ENCODE measurements at regions not wholly inside any gene's neighbourhood (a gene's known extent, or its start where the extent isn't known, plus 50 kb on each side); places are given as distances from the start of the nearest gene placed in this dataset.
"Not testable (repeated sequence)": the region's sequence is repeated elsewhere in the genome, so short reads cannot be mapped to it uniquely, and the experiment has no call there.

- Histone ChIP-seq H3K4me2 (ENCODE audit: insufficient read depth, low read length) (no peak overlapping the region), H3K4me1 (ENCODE audit: insufficient read depth, low read length) (no peaks in the 10 kb centered on the region), H3K9ac (ENCODE audit: low read depth, low read length) (no peak overlapping the region), H3K79me2 (ENCODE audit: insufficient read depth, low read length) (no peaks in the 10 kb centered on the region), H3K4me3 (ENCODE audit: low read depth in 1 of 2, low read length in 2 of 2) (no peak overlapping the region), H3K27me3 (ENCODE audit: insufficient read depth, low read length, poor library complexity) (no peaks in the 10 kb centered on the region), H3K36me3 (ENCODE audit: insufficient read depth, low read length) (no peaks in the 10 kb centered on the region), H2AFZ (ENCODE audit: low read depth, low read length) (no peak overlapping the region), H4K20me1 (ENCODE audit: insufficient read depth, low read length) (no peaks in the 10 kb centered on the region), H3K9me3 (ENCODE audit: insufficient read depth, low read length, severe bottlenecking) (no peaks in the 10 kb centered on the region), H3K27ac (ENCODE audit: low read length) (no peak overlapping the region)
- DNase-seq: no peak
- TF ChIP-seq, protein P1, sequence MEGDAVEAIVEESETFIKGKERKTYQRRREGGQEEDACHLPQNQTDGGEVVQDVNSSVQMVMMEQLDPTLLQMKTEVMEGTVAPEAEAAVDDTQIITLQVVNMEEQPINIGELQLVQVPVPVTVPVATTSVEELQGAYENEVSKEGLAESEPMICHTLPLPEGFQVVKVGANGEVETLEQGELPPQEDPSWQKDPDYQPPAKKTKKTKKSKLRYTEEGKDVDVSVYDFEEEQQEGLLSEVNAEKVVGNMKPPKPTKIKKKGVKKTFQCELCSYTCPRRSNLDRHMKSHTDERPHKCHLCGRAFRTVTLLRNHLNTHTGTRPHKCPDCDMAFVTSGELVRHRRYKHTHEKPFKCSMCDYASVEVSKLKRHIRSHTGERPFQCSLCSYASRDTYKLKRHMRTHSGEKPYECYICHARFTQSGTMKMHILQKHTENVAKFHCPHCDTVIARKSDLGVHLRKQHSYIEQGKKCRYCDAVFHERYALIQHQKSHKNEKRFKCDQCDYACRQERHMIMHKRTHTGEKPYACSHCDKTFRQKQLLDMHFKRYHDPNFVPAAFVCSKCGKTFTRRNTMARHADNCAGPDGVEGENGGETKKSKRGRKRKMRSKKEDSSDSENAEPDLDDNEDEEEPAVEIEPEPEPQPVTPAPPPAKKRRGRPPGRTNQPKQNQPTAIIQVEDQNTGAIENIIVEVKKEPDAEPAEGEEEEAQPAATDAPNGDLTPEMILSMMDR (IDR thresholded peaks at IDR 0.05; ENCODE audit: borderline replicate concordance, extremely low read depth, low read length, poor library complexity, severe bottlenecking): no peak
- TF ChIP-seq EZH2 (IDR thresholded peaks at IDR 0.05; ENCODE audit: borderline replicate concordance, low read depth, low read length, severe bottlenecking): no peak
- ATAC-seq (ENCODE audit: insufficient read depth, low read depth): no peak
Observed at GRCh38 chr5:12675959-12676358, 771.7 kb upstream of the CTNND2 start.

- ATAC-seq (ENCODE audit: insufficient read depth, low read depth) (no peak), DNase-seq (no peak)
- Histone ChIP-seq H3K36me3 (ENCODE audit: insufficient read depth, low read length) (no peaks in the 10 kb centered on the region), H3K79me2 (ENCODE audit: insufficient read depth, low read length) (no peaks in the 10 kb centered on the region), H2AFZ (ENCODE audit: low read depth, low read length) (no peak overlapping the region), H3K9ac (ENCODE audit: low read depth, low read length) (no peak overlapping the region), H3K4me2 (ENCODE audit: insufficient read depth, low read length) (no peak overlapping the region), H3K27me3 (ENCODE audit: insufficient read depth, low read length, poor library complexity) (no peaks in the 10 kb centered on the region), H3K4me1 (ENCODE audit: insufficient read depth, low read length) (no peaks in the 10 kb centered on the region), H4K20me1 (ENCODE audit: insufficient read depth, low read length) (no peaks in the 10 kb centered on the region), H3K9me3 (ENCODE audit: insufficient read depth, low read length, severe bottlenecking) (no peaks in the 10 kb centered on the region), H3K4me3 (ENCODE audit: low read depth in 1 of 2, low read length in 2 of 2) (no peak overlapping the region), H3K27ac (ENCODE audit: low read length) (no peak overlapping the region)
- no peak for TF ChIP-seq EZH2 (IDR thresholded peaks at IDR 0.05; ENCODE audit: borderline replicate concordance, low read depth, low read length, severe bottlenecking)
- TF ChIP-seq, protein P1 (IDR thresholded peaks at IDR 0.05; ENCODE audit: borderline replicate concordance, extremely low read depth, low read length, poor library complexity, severe bottlenecking): no peak
Observed at GRCh38 chr5:12672141-12672540, 767.9 kb upstream of the CTNND2 start.

DNA sequence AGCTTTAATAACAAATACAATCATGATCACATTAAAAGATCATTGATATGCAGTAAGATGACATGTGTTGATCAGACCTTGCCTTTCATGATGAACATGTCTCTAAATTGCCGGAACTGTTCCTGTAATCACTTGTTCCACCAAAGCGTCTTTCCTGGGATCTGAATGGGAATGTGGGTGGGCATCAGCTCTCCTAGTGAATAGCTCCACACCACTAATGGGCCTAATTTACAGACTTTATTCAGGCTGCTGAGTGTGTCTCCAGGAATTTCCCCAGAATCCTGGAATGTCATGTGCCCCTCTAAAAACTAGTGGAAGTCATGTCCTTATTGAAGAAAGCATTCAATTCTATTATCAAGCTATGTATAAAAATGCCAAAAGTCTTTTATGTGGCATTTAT lies 765.1 kb upstream of the CTNND2 start:
- no peaks in the 10 kb centered on the region for H3K9me3 ChIP-seq (ENCODE audit: insufficient read depth, low read length, severe bottlenecking)
- no peak overlapping the region for H3K4me2 ChIP-seq (ENCODE audit: insufficient read depth, low read length)
- no peaks in the 10 kb centered on the region for H3K36me3 ChIP-seq (ENCODE audit: insufficient read depth, low read length)
- no peaks in the 10 kb centered on the region for H3K27me3 ChIP-seq (ENCODE audit: insufficient read depth, low read length, poor library complexity)
- H3K27ac ChIP-seq (ENCODE audit: low read length): no peak overlapping the region
- TF ChIP-seq, protein P1 (IDR thresholded peaks at IDR 0.05; ENCODE audit: borderline replicate concordance, extremely low read depth, low read length, poor library complexity, severe bottlenecking): no peak
- no peak for TF ChIP-seq EZH2 (IDR thresholded peaks at IDR 0.05; ENCODE audit: borderline replicate concordance, low read depth, low read length, severe bottlenecking)
- ATAC-seq (ENCODE audit: insufficient read depth, low read depth) (no peak), DNase-seq (no peak)
- no peak overlapping the region for H2AFZ ChIP-seq (ENCODE audit: low read depth, low read length)
- no peak overlapping the region for H3K9ac ChIP-seq (ENCODE audit: low read depth, low read length)
- H3K79me2 ChIP-seq (ENCODE audit: insufficient read depth, low read length): no peaks in the 10 kb centered on the region
- no peaks in the 10 kb centered on the region for H4K20me1 ChIP-seq (ENCODE audit: insufficient read depth, low read length)
- no peaks in the 10 kb centered on the region for H3K4me1 ChIP-seq (ENCODE audit: insufficient read depth, low read length)
- no peak overlapping the region for H3K4me3 ChIP-seq (ENCODE audit: low read depth in 1 of 2, low read length in 2 of 2)

DNA sequence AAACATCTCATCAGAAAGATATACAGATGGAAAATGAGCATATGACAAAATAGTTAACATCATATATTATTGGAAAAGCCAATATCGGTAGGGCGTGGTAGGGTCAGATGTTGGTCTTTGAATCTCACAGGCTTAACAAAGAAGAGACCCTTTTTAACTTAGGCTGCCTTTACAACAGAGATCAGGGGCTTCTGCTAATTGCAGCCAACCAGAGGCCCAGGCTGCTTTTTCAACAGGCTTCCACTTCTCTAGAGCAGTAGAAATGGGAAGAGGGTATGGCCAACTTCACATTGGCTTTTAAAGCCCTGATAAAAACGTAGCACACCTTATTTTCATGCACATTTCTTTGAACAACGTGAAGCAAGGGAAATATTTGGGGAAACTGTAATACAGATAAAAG lies 764.3 kb upstream of the CTNND2 start:
- H4K20me1 ChIP-seq (ENCODE audit: insufficient read depth, low read length): no peaks in the 10 kb centered on the region
- H3K4me3 ChIP-seq (ENCODE audit: low read depth in 1 of 2, low read length in 2 of 2): no peak overlapping the region
- ATAC-seq (ENCODE audit: insufficient read depth, low read depth) (no peak), DNase-seq (no peak)
- no peak overlapping the region for H2AFZ ChIP-seq (ENCODE audit: low read depth, low read length)
- H3K9me3 ChIP-seq (ENCODE audit: insufficient read depth, low read length, severe bottlenecking): no peaks in the 10 kb centered on the region
- H3K4me1 ChIP-seq (ENCODE audit: insufficient read depth, low read length): no peaks in the 10 kb centered on the region
- H3K27ac ChIP-seq (ENCODE audit: low read length): no peak overlapping the region
- H3K27me3 ChIP-seq (ENCODE audit: insufficient read depth, low read length, poor library complexity): no peaks in the 10 kb centered on the region
- no peak overlapping the region for H3K9ac ChIP-seq (ENCODE audit: low read depth, low read length)
- H3K36me3 ChIP-seq (ENCODE audit: insufficient read depth, low read length): no peaks in the 10 kb centered on the region
- no peaks in the 10 kb centered on the region for H3K79me2 ChIP-seq (ENCODE audit: insufficient read depth, low read length)
- H3K4me2 ChIP-seq (ENCODE audit: insufficient read depth, low read length): no peak overlapping the region
- TF ChIP-seq, protein P1 (IDR thresholded peaks at IDR 0.05; ENCODE audit: borderline replicate concordance, extremely low read depth, low read length, poor library complexity, severe bottlenecking): no peak
- no peak for TF ChIP-seq EZH2 (IDR thresholded peaks at IDR 0.05; ENCODE audit: borderline replicate concordance, low read depth, low read length, severe bottlenecking)

DNA sequence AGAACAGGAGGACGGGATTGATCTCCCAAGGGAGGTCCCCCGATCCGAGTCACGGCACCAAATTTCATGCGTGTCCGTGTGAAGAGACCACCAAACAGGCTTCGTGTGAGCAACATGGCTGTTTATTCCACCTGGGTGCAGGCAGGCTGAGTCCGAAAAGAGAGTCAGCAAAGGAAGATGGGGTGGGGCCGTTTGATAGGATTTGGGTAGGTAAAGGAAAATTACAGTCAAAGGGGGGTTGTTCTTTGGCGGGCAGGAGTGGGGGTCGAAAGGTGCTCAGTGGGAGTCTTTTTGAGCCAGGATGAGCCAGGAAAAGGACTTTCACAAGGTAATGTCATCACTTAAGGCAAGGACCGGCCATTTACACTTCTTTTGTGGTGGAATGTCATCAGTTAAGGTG lies 763.6 kb upstream of the CTNND2 start:
- H3K9me3 ChIP-seq (ENCODE audit: insufficient read depth, low read length, severe bottlenecking); H3K4me2 ChIP-seq (ENCODE audit: insufficient read depth, low read length); H2AFZ ChIP-seq (ENCODE audit: low read depth, low read length); H3K36me3 ChIP-seq (ENCODE audit: insufficient read depth, low read length); H3K27me3 ChIP-seq (ENCODE audit: insufficient read depth, low read length, poor library complexity); H3K79me2 ChIP-seq (ENCODE audit: insufficient read depth, low read length); H3K9ac ChIP-seq (ENCODE audit: low read depth, low read length); DNase-seq; H3K4me1 ChIP-seq (ENCODE audit: insufficient read depth, low read length); H3K4me3 ChIP-seq (ENCODE audit: low read depth in 1 of 2, low read length in 2 of 2); ATAC-seq (ENCODE audit: insufficient read depth, low read depth); H4K20me1 ChIP-seq (ENCODE audit: insufficient read depth, low read length); H3K27ac ChIP-seq (ENCODE audit: low read length): not testable (repeated sequence)
